UCSD-AML1 (cell line): ENCODE measurements at regions not wholly inside any gene's neighbourhood (a gene's known extent, or its start where the extent isn't known, plus 50 kb on each side); places are given as distances from the start of the nearest gene placed in this dataset.
A peak's percentile ranks its signal among the peaks of the same experiment; 100 is the strongest.

Experiments
- DNase-seq: peaks from one replicate; lab custom pipeline; 2025; ENCODE audit not compliant: unreplicated experiment; lab: John Stamatoyannopoulos, UW

- no peak for DNase-seq
Observed at GRCh38 chr2:187139469-187139868, 290.5 kb upstream of the ZSWIM2 start.

- peak; percentile 55 for DNase-seq
Observed at GRCh38 chr2:187138265-187138664, 289.3 kb upstream of the ZSWIM2 start.

- DNase-seq: peak; percentile 9
Observed at GRCh38 chr2:187136646-187137045, 287.7 kb upstream of the ZSWIM2 start.

- no peak for DNase-seq
Observed at GRCh38 chr2:187134306-187134705, 285.3 kb upstream of the ZSWIM2 start.

- no peak for DNase-seq
Observed at GRCh38 chr2:187129868-187130267, 280.9 kb upstream of the ZSWIM2 start.

- DNase-seq: no peak
Observed at GRCh38 chr2:187129306-187129705, 280.3 kb upstream of the ZSWIM2 start.

- DNase-seq: no peak
Observed at GRCh38 chr2:187126247-187127005, 277.5 kb upstream of the ZSWIM2 start.

- DNase-seq: no peak
Observed at GRCh38 chr2:187125318-187125717, 276.3 kb upstream of the ZSWIM2 start.

- no peak for DNase-seq
Observed at GRCh38 chr2:187124529-187124928, 275.6 kb upstream of the ZSWIM2 start.

GRCh38 chr2:187118331-187119099 is 269.5 kb upstream of the ZSWIM2 start:
- no peak for DNase-seq

- DNase-seq: peak; percentile 7
Observed at GRCh38 chr2:187117483-187117882, 268.5 kb upstream of the ZSWIM2 start.

GRCh38 chr2:187115627-187116026 is 266.7 kb upstream of the ZSWIM2 start:
- no peak for DNase-seq

- no peak for DNase-seq
Observed at GRCh38 chr2:187107001-187107400, 258.0 kb upstream of the ZSWIM2 start.

- DNase-seq: no peak
Observed at GRCh38 chr2:187105218-187105617, 256.2 kb upstream of the ZSWIM2 start.

GRCh38 chr2:187102381-187102780 is 253.4 kb upstream of the ZSWIM2 start:
- no peak for DNase-seq

GRCh38 chr2:187098154-187098553 is 249.2 kb upstream of the ZSWIM2 start:
- DNase-seq: no peak

- no peak for DNase-seq
Observed at GRCh38 chr2:187093771-187094412, 244.9 kb upstream of the ZSWIM2 start.

- peak; percentile 3 for DNase-seq
Observed at GRCh38 chr2:187091664-187092063, 242.7 kb upstream of the ZSWIM2 start.

- DNase-seq: no peak
Observed at GRCh38 chr2:187084524-187084923, 235.6 kb upstream of the ZSWIM2 start.

GRCh38 chr2:187081461-187081860 is 232.5 kb upstream of the ZSWIM2 start:
- DNase-seq: no peak

GRCh38 chr2:187079901-187080300 is 230.9 kb upstream of the ZSWIM2 start:
- DNase-seq: no peak

- no peak for DNase-seq
Observed at GRCh38 chr2:187078297-187078696, 229.3 kb upstream of the ZSWIM2 start.
